Trophoblast cell (in vitro differentiated cells and primary cell): ENCODE measurements at regions not wholly inside any gene's neighbourhood (a gene's known extent, or its start where the extent isn't known, plus 50 kb on each side); places are given as distances from the start of the nearest gene placed in this dataset.

Experiments used
- DNase-seq, 2 donors: peaks; one replicate each; pipeline ENCODE4 v3.0.0-alpha.2; 2016
- H2AFZ ChIP-seq: 2 replicates; pipeline ENCODE4 v1.6.1; 2013; ENCODE audit warnings: low read length, moderate library complexity, mild to moderate bottlenecking; ENCODE audit not compliant: insufficient read depth, poor library complexity
- H2AK5ac ChIP-seq: 2 replicates; pipeline ENCODE4 v1.6.1; 2013; ENCODE audit warnings: mild to moderate bottlenecking, low read length
- H2BK120ac ChIP-seq: 2 replicates; pipeline ENCODE4 v1.6.1; 2013; ENCODE audit warnings: low read length, mild to moderate bottlenecking, moderate library complexity; ENCODE audit not compliant: insufficient read depth, poor library complexity
- H2BK12ac ChIP-seq: 2 replicates; pipeline ENCODE4 v1.6.1; 2013; ENCODE audit warnings: mild to moderate bottlenecking, low read length, moderate library complexity
- H2BK5ac ChIP-seq: 2 replicates; pipeline ENCODE4 v1.6.1; 2013; ENCODE audit warnings: low read length, low read depth, moderate library complexity, mild to moderate bottlenecking; ENCODE audit not compliant: poor library complexity
- H3K14ac ChIP-seq: 2 replicates; pipeline ENCODE4 v1.6.1; 2013; ENCODE audit warnings: mild to moderate bottlenecking, low read length
- H3K18ac ChIP-seq: 2 replicates; pipeline ENCODE4 v1.6.1; 2013; ENCODE audit warnings: mild to moderate bottlenecking, low read length
- H3K23ac ChIP-seq: 2 replicates; pipeline ENCODE4 v1.6.1; 2013; ENCODE audit warnings: low read length
- H3K27ac ChIP-seq: 2 replicates; pipeline ENCODE4 v1.5.1; 2013; ENCODE audit warnings: low read depth, mild to moderate bottlenecking, inconsistent platforms, low read length, moderate library complexity
- H3K27me3 ChIP-seq: 2 replicates; pipeline ENCODE4 v1.6.1; 2013; ENCODE audit warnings: inconsistent platforms, mild to moderate bottlenecking, low read length, moderate library complexity; ENCODE audit not compliant: insufficient read depth
- H3K36me3 ChIP-seq, 2 experiments: 1 replicate in 1 of 2; 2 replicates in 1 of 2; pipeline ENCODE4 v1.6.1; 2013; ENCODE audit warnings: low read length in 2 of 2, mild to moderate bottlenecking in 2 of 2, moderate library complexity in 1 of 2; ENCODE audit not compliant: insufficient read depth in 2 of 2, control insufficient read depth in 1 of 2
- H3K4ac ChIP-seq: 2 replicates; pipeline ENCODE4 v1.6.1; 2013; ENCODE audit warnings: low read depth, mild to moderate bottlenecking, low read length, moderate library complexity
- H3K4me1 ChIP-seq, 2 experiments: 1 replicate in 1 of 2; 2 replicates in 1 of 2; pipeline ENCODE4 v1.6.1; 2013; ENCODE audit warnings: low read length in 2 of 2, mild to moderate bottlenecking in 2 of 2, moderate library complexity in 1 of 2; ENCODE audit not compliant: insufficient read depth in 2 of 2, control insufficient read depth in 1 of 2
- H3K4me2 ChIP-seq: 2 replicates; pipeline ENCODE4 v1.6.1; 2013; ENCODE audit warnings: inconsistent platforms, mild to moderate bottlenecking, low read length, moderate library complexity
- H3K4me3 ChIP-seq: 2 replicates; pipeline ENCODE4 v1.5.1; 2013; ENCODE audit warnings: mild to moderate bottlenecking, low read depth, low read length, inconsistent platforms
- H3K79me1 ChIP-seq: one replicate; pipeline ENCODE4 v1.6.1; 2013; ENCODE audit warnings: low read length
- H3K79me2 ChIP-seq: 2 replicates; pipeline ENCODE4 v1.6.1; 2013; ENCODE audit warnings: low read length, mild to moderate bottlenecking; ENCODE audit not compliant: control insufficient read depth, insufficient read depth, poor library complexity
- H3K9ac ChIP-seq: 2 replicates; pipeline ENCODE4 v1.6.1; 2013; ENCODE audit warnings: mild to moderate bottlenecking, low read length
- H3K9me3 ChIP-seq: 2 replicates; pipeline ENCODE4 v1.6.1; 2013; ENCODE audit warnings: low read depth, mild to moderate bottlenecking, control low read depth, inconsistent platforms, low read length; ENCODE audit not compliant: insufficient read depth
- H4K12ac ChIP-seq: 2 replicates; pipeline ENCODE4 v1.6.1; 2013; ENCODE audit warnings: low read depth, mild to moderate bottlenecking, low read length, moderate library complexity
- H4K8ac ChIP-seq: 2 replicates; pipeline ENCODE4 v1.6.1; 2013; ENCODE audit warnings: low read depth, mild to moderate bottlenecking, low read length, moderate library complexity
- H4K91ac ChIP-seq: one replicate; pipeline ENCODE4 v1.6.1; 2013; ENCODE audit warnings: low read depth, mild to moderate bottlenecking, low read length, moderate library complexity
- whole genome bisulfite sequencing: extraction: QIAGEN DNeasy Blood & Tissue Kit; methylation state at CpG from one replicate; pipeline ENCODE4 v1.1.7; 2013; ENCODE audit warnings: missing lambda C conversion rate; ENCODE audit not compliant: insufficient read length, insufficient coverage; ENCODE audit errors: extremely low coverage; 5-methylcytosine and 5-hydroxymethylcytosine counted together

GRCh38 chr14:86712727-86713126, 1182.8 kb downstream of the FLRT2 start:
- H3K9ac ChIP-seq, result no peak overlapping the region
- H2AK5ac ChIP-seq, result no peak overlapping the region
- no peak overlapping the region for H4K8ac ChIP-seq
- H4K12ac ChIP-seq, result no peak overlapping the region
- no peak overlapping the region for H2BK120ac ChIP-seq
- H3K14ac ChIP-seq, result no peak overlapping the region
- WGBS, result no CpG with 5 or more reads among the region's 4 CpGs
- no peak overlapping the region for H2AFZ ChIP-seq
- H3K27me3 ChIP-seq, result no peaks in the 10 kb centered on the region
- no peak overlapping the region for H3K18ac ChIP-seq
- no peak overlapping the region for H4K91ac ChIP-seq
- no peaks in the 10 kb centered on the region for H3K79me2 ChIP-seq
- no peaks in the 10 kb centered on the region for H3K36me3 ChIP-seq
- H3K4me2 ChIP-seq, result no peak overlapping the region
- H2BK12ac ChIP-seq, result no peak overlapping the region
- no peaks in the 10 kb centered on the region for H3K9me3 ChIP-seq
- no peak overlapping the region for H2BK5ac ChIP-seq
- H3K4me1 ChIP-seq, result no peaks in the 10 kb centered on the region
- H3K4me3 ChIP-seq, result no peak overlapping the region
- H3K23ac ChIP-seq, result no peak overlapping the region
- no peak overlapping the region for H3K4ac ChIP-seq
- DNase-seq, result peak in 1 of 2 donors; percentile 48
- H3K27ac ChIP-seq, result no peak overlapping the region
- H3K79me1 ChIP-seq, result no peaks in the 10 kb centered on the region

GRCh38 chr14:86712176-86712575, 1182.2 kb downstream of the FLRT2 start:
- Histone ChIP-seq H3K18ac (no peak overlapping the region), H3K14ac (no peak overlapping the region), H3K9ac (no peak overlapping the region), H3K79me2 (no peaks in the 10 kb centered on the region), H4K8ac (no peak overlapping the region), H3K36me3 (no peaks in the 10 kb centered on the region), H2BK120ac (no peak overlapping the region), H4K91ac (no peak overlapping the region), H2BK5ac (no peak overlapping the region), H3K4me1 (no peaks in the 10 kb centered on the region), H3K79me1 (no peaks in the 10 kb centered on the region), H4K12ac (no peak overlapping the region), H3K23ac (no peak overlapping the region), H2AK5ac (no peak overlapping the region), H3K9me3 (no peaks in the 10 kb centered on the region), H3K27me3 (no peaks in the 10 kb centered on the region), H3K4me2 (no peak overlapping the region), H3K4me3 (no peak overlapping the region), H3K27ac (no peak overlapping the region), H2AFZ (no peak overlapping the region), H3K4ac (no peak overlapping the region), H2BK12ac (no peak overlapping the region)
- WGBS, result no CpG with 5 or more reads among the region's 1 CpG
- DNase-seq, result no peak

- H3K4ac ChIP-seq, result no peak overlapping the region
- H2AFZ ChIP-seq, result no peak overlapping the region
- no peaks in the 10 kb centered on the region for H3K9me3 ChIP-seq
- H3K4me2 ChIP-seq, result no peak overlapping the region
- no peak overlapping the region for H2BK5ac ChIP-seq
- no peak overlapping the region for H3K4me3 ChIP-seq
- H3K14ac ChIP-seq, result no peak overlapping the region
- H2BK12ac ChIP-seq, result no peak overlapping the region
- no peaks in the 10 kb centered on the region for H3K79me1 ChIP-seq
- H2AK5ac ChIP-seq, result no peak overlapping the region
- H2BK120ac ChIP-seq, result no peak overlapping the region
- H3K18ac ChIP-seq, result no peak overlapping the region
- H4K91ac ChIP-seq, result no peak overlapping the region
- H3K9ac ChIP-seq, result no peak overlapping the region
- H3K23ac ChIP-seq, result no peak overlapping the region
- no peak overlapping the region for H4K12ac ChIP-seq
- no peak overlapping the region for H3K27ac ChIP-seq
- no peaks in the 10 kb centered on the region for H3K36me3 ChIP-seq
- H3K79me2 ChIP-seq, result no peaks in the 10 kb centered on the region
- no peak overlapping the region for H4K8ac ChIP-seq
- DNase-seq, result no peak
- no peaks in the 10 kb centered on the region for H3K27me3 ChIP-seq
- H3K4me1 ChIP-seq, result no peaks in the 10 kb centered on the region
Observed at GRCh38 chr14:86708846-86709339, 1178.9 kb downstream of the FLRT2 start.

GRCh38 chr14:86707071-86707470, 1177.1 kb downstream of the FLRT2 start:
- H3K4ac ChIP-seq, result no peak overlapping the region
- no peak overlapping the region for H2AFZ ChIP-seq
- no peak overlapping the region for H4K12ac ChIP-seq
- H3K79me2 ChIP-seq, result no peaks in the 10 kb centered on the region
- H3K9ac ChIP-seq, result no peak overlapping the region
- H2BK12ac ChIP-seq, result no peak overlapping the region
- H3K18ac ChIP-seq, result no peak overlapping the region
- H2AK5ac ChIP-seq, result no peak overlapping the region
- H2BK120ac ChIP-seq, result no peak overlapping the region
- H3K27ac ChIP-seq, result no peak overlapping the region
- H3K9me3 ChIP-seq, result no peaks in the 10 kb centered on the region
- no peak overlapping the region for H3K14ac ChIP-seq
- H3K23ac ChIP-seq, result no peak overlapping the region
- H3K79me1 ChIP-seq, result no peaks in the 10 kb centered on the region
- H2BK5ac ChIP-seq, result no peak overlapping the region
- H4K91ac ChIP-seq, result no peak overlapping the region
- no peak overlapping the region for H3K4me3 ChIP-seq
- no peaks in the 10 kb centered on the region for H3K36me3 ChIP-seq
- no peaks in the 10 kb centered on the region for H3K27me3 ChIP-seq
- H3K4me1 ChIP-seq, result no peaks in the 10 kb centered on the region
- no peak for DNase-seq
- H4K8ac ChIP-seq, result no peak overlapping the region
- H3K4me2 ChIP-seq, result no peak overlapping the region
